ENCODE measurements at regions not wholly inside any gene's neighbourhood (a gene's known extent, or its start where the extent isn't known, plus 50 kb on each side); places are given as distances from the start of the nearest gene placed in this dataset.

DNA sequence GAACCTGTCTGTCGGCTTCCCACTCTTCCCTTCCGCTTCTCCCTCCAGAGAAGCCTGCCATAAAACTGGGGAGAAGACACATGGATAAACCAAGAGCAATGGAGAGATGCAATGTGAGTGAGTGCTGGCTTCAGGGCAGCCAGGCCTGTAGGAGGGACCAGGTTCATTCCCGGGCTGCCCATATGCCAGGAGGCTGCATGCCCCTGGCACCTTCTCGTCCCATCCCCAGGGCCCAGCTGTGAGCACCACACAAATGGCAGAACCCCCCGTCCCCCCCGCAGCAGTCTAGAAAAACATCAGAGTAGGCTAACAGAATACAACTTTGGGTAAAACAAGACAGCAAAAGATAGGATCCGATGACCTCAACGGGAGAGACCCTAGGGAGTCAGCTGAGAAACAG lies 341.3 kb upstream of the SHH start:
- H3K9me3 ChIP-seq (ENCODE audit: control insufficient read depth, insufficient read depth, low read length): peaks cover 6% of the 10 kb centered on the region; the same call in 1 of the 2 replicates
- H3K9me2 ChIP-seq (replicated peaks; ENCODE audit: control insufficient read depth, low read length): no peaks in the 10 kb centered on the region
- no peak overlapping the region for H3K27ac ChIP-seq (ENCODE audit: low read depth, low read length)
- no peak overlapping the region for H3K4me3 ChIP-seq (ENCODE audit: low read length)
- no peaks in the 10 kb centered on the region for H4K20me1 ChIP-seq (ENCODE audit: control insufficient read depth, insufficient read depth, low read depth, low read length)
- no peaks in the 10 kb centered on the region for H3F3A ChIP-seq (ENCODE audit: control insufficient read depth, insufficient read depth)
- no peaks in the 10 kb centered on the region for H3K36me3 ChIP-seq (ENCODE audit: control insufficient read depth, low read length)
- no peak for TF ChIP-seq EZH2phosphoT487 (IDR thresholded peaks at IDR 0.05; ENCODE audit: borderline replicate concordance, low read length)
- TF ChIP-seq, protein P1, sequence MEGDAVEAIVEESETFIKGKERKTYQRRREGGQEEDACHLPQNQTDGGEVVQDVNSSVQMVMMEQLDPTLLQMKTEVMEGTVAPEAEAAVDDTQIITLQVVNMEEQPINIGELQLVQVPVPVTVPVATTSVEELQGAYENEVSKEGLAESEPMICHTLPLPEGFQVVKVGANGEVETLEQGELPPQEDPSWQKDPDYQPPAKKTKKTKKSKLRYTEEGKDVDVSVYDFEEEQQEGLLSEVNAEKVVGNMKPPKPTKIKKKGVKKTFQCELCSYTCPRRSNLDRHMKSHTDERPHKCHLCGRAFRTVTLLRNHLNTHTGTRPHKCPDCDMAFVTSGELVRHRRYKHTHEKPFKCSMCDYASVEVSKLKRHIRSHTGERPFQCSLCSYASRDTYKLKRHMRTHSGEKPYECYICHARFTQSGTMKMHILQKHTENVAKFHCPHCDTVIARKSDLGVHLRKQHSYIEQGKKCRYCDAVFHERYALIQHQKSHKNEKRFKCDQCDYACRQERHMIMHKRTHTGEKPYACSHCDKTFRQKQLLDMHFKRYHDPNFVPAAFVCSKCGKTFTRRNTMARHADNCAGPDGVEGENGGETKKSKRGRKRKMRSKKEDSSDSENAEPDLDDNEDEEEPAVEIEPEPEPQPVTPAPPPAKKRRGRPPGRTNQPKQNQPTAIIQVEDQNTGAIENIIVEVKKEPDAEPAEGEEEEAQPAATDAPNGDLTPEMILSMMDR (IDR thresholded peaks at IDR 0.05; ENCODE audit: low read depth, low read length, poor library complexity, severe bottlenecking): no peak
- no peaks in the 10 kb centered on the region for H3K27me3 ChIP-seq (ENCODE audit: control insufficient read depth, low read length)
- H3K4me1 ChIP-seq (ENCODE audit: control insufficient read depth, low read length): no peaks in the 10 kb centered on the region
- H3K4me2 ChIP-seq (ENCODE audit: low read length): no peak overlapping the region
- H3K79me2 ChIP-seq (ENCODE audit: control insufficient read depth, low read length): no peaks in the 10 kb centered on the region

DNA sequence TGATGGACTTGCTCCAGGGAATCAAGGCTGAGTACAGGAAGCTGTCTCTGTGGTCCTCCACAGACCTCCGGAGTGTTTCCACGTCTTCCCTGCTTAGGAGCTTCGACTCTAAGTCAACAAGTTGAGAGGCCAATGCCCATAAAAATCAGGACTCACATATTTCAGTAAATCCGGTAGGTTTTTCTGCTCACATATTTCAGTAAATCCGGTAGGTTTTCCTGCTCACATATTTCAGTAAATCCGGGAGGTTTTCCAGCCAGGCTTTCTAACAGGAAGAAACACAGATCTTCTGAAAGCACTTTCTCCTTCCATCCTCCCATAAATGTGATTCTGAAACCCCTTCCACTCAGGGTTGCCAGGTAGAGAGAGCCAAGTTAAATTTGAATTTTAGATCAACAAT lies 340.1 kb upstream of the SHH start:
- Histone ChIP-seq H3K9me2 (replicated peaks; ENCODE audit: control insufficient read depth, low read length) (no peaks in the 10 kb centered on the region), H3K36me3 (ENCODE audit: control insufficient read depth, low read length) (no peaks in the 10 kb centered on the region), H3K4me2 (ENCODE audit: low read length) (no peak overlapping the region), H3K27me3 (ENCODE audit: control insufficient read depth, low read length) (no peaks in the 10 kb centered on the region), H3K9me3 (ENCODE audit: control insufficient read depth, insufficient read depth, low read length) (peaks cover 6% of the 10 kb centered on the region; the same call in 1 of the 2 replicates), H3K79me2 (ENCODE audit: control insufficient read depth, low read length) (no peaks in the 10 kb centered on the region), H3K27ac (ENCODE audit: low read depth, low read length) (no peak overlapping the region), H3F3A (ENCODE audit: control insufficient read depth, insufficient read depth) (no peaks in the 10 kb centered on the region), H4K20me1 (ENCODE audit: control insufficient read depth, insufficient read depth, low read depth, low read length) (no peaks in the 10 kb centered on the region), H3K4me1 (ENCODE audit: control insufficient read depth, low read length) (no peaks in the 10 kb centered on the region), H3K4me3 (ENCODE audit: low read length) (no peak overlapping the region)
- TF ChIP-seq, protein P1 (IDR thresholded peaks at IDR 0.05; ENCODE audit: low read depth, low read length, poor library complexity, severe bottlenecking): no peak
- TF ChIP-seq EZH2phosphoT487 (IDR thresholded peaks at IDR 0.05; ENCODE audit: borderline replicate concordance, low read length): no peak

DNA sequence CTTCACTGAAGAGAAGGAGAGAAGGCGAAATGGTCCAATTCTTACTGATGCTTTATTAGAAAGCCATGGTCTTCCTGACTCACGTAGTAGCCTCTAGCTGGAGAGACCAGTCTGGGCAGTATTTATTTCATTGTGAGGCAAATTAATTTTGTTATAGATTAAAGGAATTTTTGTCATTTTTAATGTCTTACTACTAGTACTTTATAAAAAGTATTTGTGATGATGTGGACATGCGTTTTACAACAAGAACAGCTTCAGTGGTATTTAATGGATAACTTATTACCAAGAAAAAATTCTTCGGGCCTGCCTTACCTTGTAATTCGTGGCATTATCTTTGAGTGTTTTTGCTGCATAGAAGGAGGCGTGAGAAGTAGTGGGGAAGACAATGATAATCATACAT lies 339.4 kb upstream of the SHH start:
- no peaks in the 10 kb centered on the region for H4K20me1 ChIP-seq (ENCODE audit: control insufficient read depth, insufficient read depth, low read depth, low read length)
- H3K79me2 ChIP-seq (ENCODE audit: control insufficient read depth, low read length): no peaks in the 10 kb centered on the region
- H3K4me1 ChIP-seq (ENCODE audit: control insufficient read depth, low read length): no peaks in the 10 kb centered on the region
- peaks cover 6% of the 10 kb centered on the region; the same call in 1 of the 2 replicates for H3K9me3 ChIP-seq (ENCODE audit: control insufficient read depth, insufficient read depth, low read length)
- no peaks in the 10 kb centered on the region for H3K9me2 ChIP-seq (replicated peaks; ENCODE audit: control insufficient read depth, low read length)
- no peaks in the 10 kb centered on the region for H3K36me3 ChIP-seq (ENCODE audit: control insufficient read depth, low read length)
- no peaks in the 10 kb centered on the region for H3F3A ChIP-seq (ENCODE audit: control insufficient read depth, insufficient read depth)
- H3K4me3 ChIP-seq (ENCODE audit: low read length): no peak overlapping the region
- TF ChIP-seq, protein P1 (IDR thresholded peaks at IDR 0.05; ENCODE audit: low read depth, low read length, poor library complexity, severe bottlenecking): no peak
- no peaks in the 10 kb centered on the region for H3K27me3 ChIP-seq (ENCODE audit: control insufficient read depth, low read length)
- no peak overlapping the region for H3K4me2 ChIP-seq (ENCODE audit: low read length)
- H3K27ac ChIP-seq (ENCODE audit: low read depth, low read length): no peak overlapping the region

DNA sequence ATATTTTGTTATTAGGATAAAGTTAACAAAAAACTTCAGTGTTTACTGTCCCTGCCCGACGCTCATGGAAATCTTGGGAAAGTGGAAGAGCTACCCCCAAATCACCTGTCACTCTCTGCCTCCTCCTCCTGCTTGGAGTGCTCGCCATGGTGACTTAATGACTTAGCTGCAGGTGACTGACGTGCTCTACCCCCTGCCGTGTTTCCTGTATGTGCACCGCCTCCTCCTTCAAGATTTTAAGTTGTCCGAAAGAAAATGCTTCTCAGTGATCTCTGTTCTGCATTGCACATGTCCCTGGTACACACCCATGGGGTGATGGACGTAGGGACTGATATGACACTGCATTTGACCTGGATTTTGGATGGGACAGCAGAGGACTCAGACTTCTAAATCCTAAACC lies 338.8 kb upstream of the SHH start:
- Histone ChIP-seq H3F3A (ENCODE audit: control insufficient read depth, insufficient read depth) (no peaks in the 10 kb centered on the region), H4K20me1 (ENCODE audit: control insufficient read depth, insufficient read depth, low read depth, low read length) (no peaks in the 10 kb centered on the region), H3K4me1 (ENCODE audit: control insufficient read depth, low read length) (no peaks in the 10 kb centered on the region), H3K36me3 (ENCODE audit: control insufficient read depth, low read length) (no peaks in the 10 kb centered on the region), H3K9me3 (ENCODE audit: control insufficient read depth, insufficient read depth, low read length) (peaks cover 6% of the 10 kb centered on the region; the same call in 1 of the 2 replicates), H3K27me3 (ENCODE audit: control insufficient read depth, low read length) (no peaks in the 10 kb centered on the region), H3K27ac (ENCODE audit: low read depth, low read length) (no peak overlapping the region), H3K9me2 (replicated peaks; ENCODE audit: control insufficient read depth, low read length) (no peaks in the 10 kb centered on the region), H3K4me2 (ENCODE audit: low read length) (no peak overlapping the region), H3K4me3 (ENCODE audit: low read length) (no peak overlapping the region), H3K79me2 (ENCODE audit: control insufficient read depth, low read length) (no peaks in the 10 kb centered on the region)
- no peak for TF ChIP-seq EZH2phosphoT487 (IDR thresholded peaks at IDR 0.05; ENCODE audit: borderline replicate concordance, low read length)
- TF ChIP-seq, protein P1 (IDR thresholded peaks at IDR 0.05; ENCODE audit: low read depth, low read length, poor library complexity, severe bottlenecking): no peak

All from DOHH2 (cell line).